22Rv1 (cell line): ENCODE measurements at regions not wholly inside any gene's neighbourhood (a gene's known extent, or its start where the extent isn't known, plus 50 kb on each side); places are given as distances from the start of the nearest gene placed in this dataset.

Experiments used
- H3K27ac ChIP-seq: fragments of 450-650 bp; 2 replicates; pipeline ENCODE4 v1.5.1; 2017
- ZFX ChIP-seq: fragments of 450-650 bp; IDR thresholded peaks from 2 replicates; pipeline ENCODE4 v1.6.1; 2017; ENCODE audit warnings: antibody characterized with exemption, borderline replicate concordance
- TF ChIP-seq, protein P1 (sequence below): fragments of 450-650 bp; IDR thresholded peaks from 2 replicates; pipeline ENCODE4 v1.5.1; 2017; ENCODE audit warnings: mild to moderate bottlenecking

DNA sequence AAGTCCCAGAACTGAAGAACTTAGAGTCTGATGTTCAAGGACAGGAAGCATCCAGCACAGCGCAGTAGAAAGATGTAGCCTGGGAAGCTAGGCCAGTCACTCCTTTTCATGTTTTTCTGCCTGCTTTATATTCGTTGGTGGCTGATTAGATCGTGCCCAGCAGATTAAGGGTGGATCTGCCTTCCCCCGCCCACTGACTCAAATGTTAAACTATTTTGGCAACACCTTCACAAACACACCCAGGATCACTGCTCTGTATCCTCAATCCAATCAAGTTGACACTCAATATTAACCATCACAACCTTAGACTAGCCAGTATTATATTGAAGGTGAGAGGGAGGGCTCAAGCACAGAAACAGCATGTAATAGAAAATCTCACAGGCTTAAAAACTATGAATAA, 222.9 kb downstream of the C12orf50 start:
- no peak for TF ChIP-seq ZFX
- TF ChIP-seq, protein P1, sequence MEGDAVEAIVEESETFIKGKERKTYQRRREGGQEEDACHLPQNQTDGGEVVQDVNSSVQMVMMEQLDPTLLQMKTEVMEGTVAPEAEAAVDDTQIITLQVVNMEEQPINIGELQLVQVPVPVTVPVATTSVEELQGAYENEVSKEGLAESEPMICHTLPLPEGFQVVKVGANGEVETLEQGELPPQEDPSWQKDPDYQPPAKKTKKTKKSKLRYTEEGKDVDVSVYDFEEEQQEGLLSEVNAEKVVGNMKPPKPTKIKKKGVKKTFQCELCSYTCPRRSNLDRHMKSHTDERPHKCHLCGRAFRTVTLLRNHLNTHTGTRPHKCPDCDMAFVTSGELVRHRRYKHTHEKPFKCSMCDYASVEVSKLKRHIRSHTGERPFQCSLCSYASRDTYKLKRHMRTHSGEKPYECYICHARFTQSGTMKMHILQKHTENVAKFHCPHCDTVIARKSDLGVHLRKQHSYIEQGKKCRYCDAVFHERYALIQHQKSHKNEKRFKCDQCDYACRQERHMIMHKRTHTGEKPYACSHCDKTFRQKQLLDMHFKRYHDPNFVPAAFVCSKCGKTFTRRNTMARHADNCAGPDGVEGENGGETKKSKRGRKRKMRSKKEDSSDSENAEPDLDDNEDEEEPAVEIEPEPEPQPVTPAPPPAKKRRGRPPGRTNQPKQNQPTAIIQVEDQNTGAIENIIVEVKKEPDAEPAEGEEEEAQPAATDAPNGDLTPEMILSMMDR: no peak
- H3K27ac ChIP-seq: no peak overlapping the region

DNA sequence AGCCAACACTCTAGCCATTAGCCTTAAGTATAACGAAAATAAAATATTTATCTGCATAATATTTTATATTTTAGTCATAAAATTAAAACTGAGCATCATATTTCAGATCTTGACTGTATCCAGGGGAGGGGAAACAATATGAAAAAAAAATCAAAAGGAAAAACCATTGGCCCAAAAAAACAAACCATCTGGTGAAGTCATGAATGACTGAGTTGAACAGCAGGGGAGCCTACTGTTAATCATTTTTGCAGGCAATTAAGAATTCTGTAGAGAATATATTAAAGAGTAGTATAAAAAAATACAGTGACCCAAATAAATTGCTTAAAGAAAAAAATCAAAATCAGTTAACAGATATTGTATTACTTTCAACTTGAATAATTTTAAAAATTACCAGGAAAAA, 224.8 kb downstream of the C12orf50 start:
- H3K27ac ChIP-seq: no peak overlapping the region
- TF ChIP-seq, protein P1: no peak
- no peak for TF ChIP-seq ZFX

DNA sequence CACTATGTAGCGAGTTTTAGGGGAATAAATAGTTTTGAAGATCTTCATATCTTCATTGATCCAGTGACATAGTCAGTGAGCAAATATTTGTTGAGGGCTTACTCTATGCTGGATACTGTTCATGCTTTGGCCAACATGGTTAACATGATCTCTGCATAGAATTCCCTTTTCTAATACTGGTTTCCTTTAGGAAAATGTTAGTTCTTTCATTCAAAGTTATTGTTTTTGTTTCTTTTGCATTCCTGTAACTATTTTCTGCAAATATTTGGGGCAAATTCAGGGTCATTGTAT, 226.5 kb downstream of the C12orf50 start:
- H3K27ac ChIP-seq: no peak overlapping the region
- TF ChIP-seq, protein P1: no peak
- TF ChIP-seq ZFX: no peak

DNA sequence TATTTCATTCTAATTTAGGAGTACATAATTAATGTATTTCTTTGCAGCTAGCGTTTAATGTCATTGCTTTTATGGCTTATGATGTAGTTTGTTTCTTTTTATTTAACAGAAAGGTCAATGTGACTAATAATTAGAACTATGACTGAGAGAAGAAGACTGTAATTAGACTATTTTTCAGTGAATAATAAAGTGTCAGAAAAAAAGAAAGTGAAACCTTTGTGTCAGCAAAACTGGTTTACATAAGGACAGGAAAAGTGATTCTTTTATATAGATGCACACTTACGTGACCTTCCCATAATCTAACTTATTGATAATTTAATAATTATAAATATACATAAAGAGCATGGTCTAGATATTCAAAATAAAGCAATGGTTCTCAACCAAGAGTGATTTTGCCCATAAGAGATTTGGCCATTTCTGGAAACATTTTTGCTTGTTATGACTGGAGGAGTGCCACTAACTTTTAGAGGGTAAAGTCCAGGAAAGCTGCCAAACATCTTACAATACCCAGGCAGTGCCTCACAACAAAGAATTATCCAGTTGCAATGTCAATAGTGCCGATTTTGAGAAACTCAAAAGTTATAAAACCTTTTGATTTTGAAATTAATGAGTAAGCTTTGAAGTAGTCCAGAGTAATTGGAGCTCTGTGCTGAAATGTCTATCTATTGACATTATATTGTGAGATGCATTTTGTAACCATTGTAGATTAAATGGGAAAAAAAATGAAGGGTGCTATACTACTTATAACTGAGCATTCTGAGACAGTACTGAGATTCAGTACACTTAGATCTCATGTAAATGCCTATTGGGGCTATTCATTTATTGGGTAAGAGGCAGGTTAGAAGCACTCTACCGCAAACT, 227.1 kb downstream of the C12orf50 start:
- no peak overlapping the region for H3K27ac ChIP-seq
- TF ChIP-seq, protein P1: no peak
- TF ChIP-seq ZFX: no peak

DNA sequence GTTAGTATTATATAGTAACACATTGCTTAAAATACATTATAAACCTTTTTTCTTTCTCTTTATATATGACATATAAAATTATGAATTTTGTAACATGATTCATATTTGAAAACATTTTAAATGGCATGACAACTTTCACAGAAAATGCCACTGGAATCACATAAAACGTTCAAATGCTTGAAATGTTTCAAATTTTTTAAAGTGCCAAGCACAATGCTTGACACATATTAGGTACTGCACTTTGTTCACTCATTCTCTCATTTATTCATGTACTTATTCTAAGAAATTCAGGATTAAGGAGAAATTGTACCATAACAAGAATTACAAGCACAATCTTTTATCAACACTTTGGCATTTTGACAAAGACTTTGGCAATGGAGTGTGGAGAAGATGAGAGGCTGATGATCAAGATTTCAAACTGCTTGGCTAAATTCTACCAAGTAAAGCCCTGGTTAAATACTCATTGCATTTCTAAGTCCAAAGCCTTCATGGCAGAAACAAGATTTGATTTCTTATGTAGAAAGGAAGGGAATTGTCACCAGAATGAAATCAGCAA, 232.2 kb downstream of the C12orf50 start:
- TF ChIP-seq ZFX: no peak
- TF ChIP-seq, protein P1: no peak
- no peak overlapping the region for H3K27ac ChIP-seq

DNA sequence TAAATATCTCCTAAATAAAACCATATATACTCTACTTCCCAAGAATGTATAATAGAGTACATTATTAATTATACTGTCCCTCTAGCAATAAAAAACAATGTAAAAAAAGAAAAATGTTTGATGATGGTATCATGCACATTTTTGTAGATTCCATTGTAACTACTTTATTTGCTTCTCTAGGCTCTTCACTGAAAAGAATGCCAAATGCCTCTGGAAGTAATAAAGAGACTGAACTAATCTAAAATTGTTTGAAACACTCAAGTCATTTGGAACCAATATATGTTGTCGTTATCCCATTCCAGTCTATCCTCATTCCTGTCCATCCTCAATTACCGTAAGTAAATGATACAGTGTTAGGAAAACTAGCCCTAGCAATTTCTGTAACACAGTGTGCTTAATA, 233.6 kb downstream of the C12orf50 start:
- TF ChIP-seq, protein P1: no peak
- no peak for TF ChIP-seq ZFX

DNA sequence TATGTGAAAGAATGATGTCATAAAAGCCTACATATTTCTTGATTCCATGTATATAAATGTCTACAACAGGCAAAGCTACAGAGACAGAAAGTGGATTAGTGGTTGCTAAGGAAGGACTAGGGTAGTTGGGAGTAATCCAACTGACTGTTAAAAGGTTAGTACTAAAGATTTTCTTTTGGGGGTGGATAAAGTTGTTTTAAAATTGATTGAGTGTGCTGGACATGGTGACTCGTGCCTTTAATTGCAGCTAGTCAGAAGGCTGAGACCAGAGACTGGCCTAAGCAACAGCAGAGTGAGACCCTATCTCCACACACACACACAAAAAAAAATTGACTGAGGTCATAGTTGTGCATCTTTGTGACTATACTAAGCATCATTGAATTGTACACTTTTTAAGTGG, 234.3 kb downstream of the C12orf50 start:
- TF ChIP-seq, protein P1: no peak
- TF ChIP-seq ZFX: no peak
- no peak overlapping the region for H3K27ac ChIP-seq

More for the DNA sequence above, 233.6 kb downstream of the C12orf50 start:
- no peak overlapping the region for H3K27ac ChIP-seq
